ENCODE measurements at regions not wholly inside any gene's neighbourhood (a gene's known extent, or its start where the extent isn't known, plus 50 kb on each side); places are given as distances from the start of the nearest gene placed in this dataset.

DNA sequence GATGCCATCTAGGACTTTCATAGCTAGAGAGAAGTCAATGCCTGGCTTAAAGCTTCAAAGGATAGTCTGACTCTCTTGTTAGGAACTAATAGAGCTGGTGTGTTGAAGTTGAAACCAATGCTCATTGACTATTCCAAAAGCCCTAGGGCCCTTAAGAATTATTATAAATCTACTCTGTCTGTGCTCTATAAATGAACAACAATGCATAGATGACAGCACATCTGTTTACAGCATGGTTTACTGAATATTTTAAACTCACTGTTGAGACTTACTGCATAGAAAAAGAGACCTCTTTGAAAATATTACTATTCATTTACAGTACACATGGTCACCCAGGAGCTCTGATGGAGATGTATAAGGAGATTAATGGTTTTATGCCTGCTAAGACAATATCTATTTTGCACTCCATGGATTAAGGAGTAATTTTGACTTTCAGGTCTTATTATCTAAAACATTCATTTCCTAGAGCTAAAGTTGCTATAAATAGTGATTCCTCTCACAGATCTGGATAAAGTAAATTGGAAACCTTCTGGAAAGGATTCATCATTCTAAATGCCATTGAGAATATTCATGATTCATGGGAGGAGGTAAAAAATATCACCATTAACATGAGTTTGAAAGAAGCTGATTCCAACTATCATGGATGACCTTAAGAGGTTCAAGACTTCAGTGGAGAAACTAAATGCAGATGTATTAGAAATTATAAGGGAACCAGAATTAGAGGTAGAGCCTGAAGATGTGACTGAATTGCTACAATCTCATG is 763.5 kb upstream of the MAP3K7 start:
- no TSS peak for BruUV-seq (replicated peaks)
- Histone ChIP-seq H3K9me3 (ENCODE audit: low read depth, low read length, poor library complexity, severe bottlenecking) (no peaks in the 10 kb centered on the region), H3K4me3 (ENCODE audit: low read depth, low read length, poor library complexity, severe bottlenecking) (no peak overlapping the region), H3K27me3 (replicated peaks; ENCODE audit: insufficient read depth, low read depth, low read length, poor library complexity) (no peaks in the 10 kb centered on the region), H3K27ac (ENCODE audit: low read depth, low read length, poor library complexity, severe bottlenecking) (no peak overlapping the region), H3K4me1 (ENCODE audit: insufficient read depth, low read length, poor library complexity, severe bottlenecking) (no peaks in the 10 kb centered on the region), H3K36me3 (ENCODE audit: insufficient read depth, low read length, poor library complexity, severe bottlenecking) (no peaks in the 10 kb centered on the region)
- TF ChIP-seq EZH2 (IDR thresholded peaks at IDR 0.05; ENCODE audit: borderline replicate concordance, low read depth, low read length, poor library complexity, severe bottlenecking) (no peak), CTCF (conservative IDR thresholded peaks at IDR 0.05; ENCODE audit: low read depth, low read length) (no peak)
- intact Hi-C loops (cut with micrococcal nuclease; ENCODE audit: unreplicated experiment) = no loop called here
- POLR2A ChIA-PET (ENCODE audit: low non-redundant PET) = no interaction called here
- CTCF ChIA-PET = no interaction called here
- no peak for DNase-seq (ENCODE audit: low spot score)

DNA sequence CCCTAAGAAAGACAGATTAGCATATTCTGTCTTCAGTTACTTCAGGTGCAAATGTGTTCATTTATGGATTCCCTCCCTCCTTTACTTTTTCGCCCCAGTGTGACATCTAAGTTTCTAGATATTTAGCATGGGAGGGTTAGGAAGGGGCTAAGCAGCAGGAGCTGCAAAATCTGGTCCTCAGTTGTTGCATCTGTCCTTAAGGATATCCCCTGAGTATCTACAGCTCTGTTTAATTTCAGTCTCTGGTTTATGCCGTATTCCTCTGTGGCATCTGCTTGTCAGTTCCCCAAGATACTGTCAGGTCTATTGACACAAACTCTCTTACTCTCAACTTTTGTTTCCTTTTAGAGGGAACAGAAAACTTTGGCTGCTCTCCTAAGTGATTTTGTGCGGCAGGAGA is 754.6 kb upstream of the MAP3K7 start:
- Histone ChIP-seq H3K4me3 (ENCODE audit: low read depth, low read length, poor library complexity, severe bottlenecking) (no peak overlapping the region), H3K9me3 (ENCODE audit: low read depth, low read length, poor library complexity, severe bottlenecking) (no peaks in the 10 kb centered on the region), H3K36me3 (ENCODE audit: insufficient read depth, low read length, poor library complexity, severe bottlenecking) (no peaks in the 10 kb centered on the region), H3K27ac (ENCODE audit: low read depth, low read length, poor library complexity, severe bottlenecking) (no peak overlapping the region), H3K27me3 (replicated peaks; ENCODE audit: insufficient read depth, low read depth, low read length, poor library complexity) (no peaks in the 10 kb centered on the region), H3K4me1 (ENCODE audit: insufficient read depth, low read length, poor library complexity, severe bottlenecking) (no peaks in the 10 kb centered on the region)
- BruUV-seq (replicated peaks) = no TSS peak
- TF ChIP-seq EZH2 (IDR thresholded peaks at IDR 0.05; ENCODE audit: borderline replicate concordance, low read depth, low read length, poor library complexity, severe bottlenecking) (no peak), CTCF (conservative IDR thresholded peaks at IDR 0.05; ENCODE audit: low read depth, low read length) (no peak)
- CTCF ChIA-PET = no interaction called here
- no peak for DNase-seq (ENCODE audit: low spot score)
- intact Hi-C loops (cut with micrococcal nuclease; ENCODE audit: unreplicated experiment) = no loop called here
- POLR2A ChIA-PET (ENCODE audit: low non-redundant PET) = no interaction called here

GRCh38 chr6:91340896-91341395 is 754.1 kb upstream of the MAP3K7 start:
- DNase-seq (ENCODE audit: low spot score) = no peak
- CTCF ChIA-PET = no interaction called here

More at GRCh38 chr6:91340896-91341395, 754.1 kb upstream of the MAP3K7 start:
- H3K9me3 ChIP-seq (ENCODE audit: low read depth, low read length, poor library complexity, severe bottlenecking) = no peaks in the 10 kb centered on the region
- H3K4me3 ChIP-seq (ENCODE audit: low read depth, low read length, poor library complexity, severe bottlenecking) = no peak overlapping the region
- H3K4me1 ChIP-seq (ENCODE audit: insufficient read depth, low read length, poor library complexity, severe bottlenecking) = no peaks in the 10 kb centered on the region
- H3K27ac ChIP-seq (ENCODE audit: low read depth, low read length, poor library complexity, severe bottlenecking) = no peak overlapping the region
- intact Hi-C loops (cut with micrococcal nuclease; ENCODE audit: unreplicated experiment) = no loop called here
- no peaks in the 10 kb centered on the region for H3K27me3 ChIP-seq (replicated peaks; ENCODE audit: insufficient read depth, low read depth, low read length, poor library complexity)
- H3K36me3 ChIP-seq (ENCODE audit: insufficient read depth, low read length, poor library complexity, severe bottlenecking) = no peaks in the 10 kb centered on the region
- BruUV-seq (replicated peaks) = no TSS peak
- TF ChIP-seq CTCF (conservative IDR thresholded peaks at IDR 0.05; ENCODE audit: low read depth, low read length) (no peak), EZH2 (IDR thresholded peaks at IDR 0.05; ENCODE audit: borderline replicate concordance, low read depth, low read length, poor library complexity, severe bottlenecking) (no peak)
- POLR2A ChIA-PET (ENCODE audit: low non-redundant PET) = no interaction called here

All from A673 (cell line).